Activated naive CD4-positive, alpha-beta T cell (primary cell): ENCODE measurements at regions not wholly inside any gene's neighbourhood (a gene's known extent, or its start where the extent isn't known, plus 50 kb on each side); places are given as distances from the start of the nearest gene placed in this dataset.

Experiments
- DNase-seq, 4 experiments: peaks; one replicate each; lab custom pipeline; 2025; lab: John Stamatoyannopoulos, UW

DNA sequence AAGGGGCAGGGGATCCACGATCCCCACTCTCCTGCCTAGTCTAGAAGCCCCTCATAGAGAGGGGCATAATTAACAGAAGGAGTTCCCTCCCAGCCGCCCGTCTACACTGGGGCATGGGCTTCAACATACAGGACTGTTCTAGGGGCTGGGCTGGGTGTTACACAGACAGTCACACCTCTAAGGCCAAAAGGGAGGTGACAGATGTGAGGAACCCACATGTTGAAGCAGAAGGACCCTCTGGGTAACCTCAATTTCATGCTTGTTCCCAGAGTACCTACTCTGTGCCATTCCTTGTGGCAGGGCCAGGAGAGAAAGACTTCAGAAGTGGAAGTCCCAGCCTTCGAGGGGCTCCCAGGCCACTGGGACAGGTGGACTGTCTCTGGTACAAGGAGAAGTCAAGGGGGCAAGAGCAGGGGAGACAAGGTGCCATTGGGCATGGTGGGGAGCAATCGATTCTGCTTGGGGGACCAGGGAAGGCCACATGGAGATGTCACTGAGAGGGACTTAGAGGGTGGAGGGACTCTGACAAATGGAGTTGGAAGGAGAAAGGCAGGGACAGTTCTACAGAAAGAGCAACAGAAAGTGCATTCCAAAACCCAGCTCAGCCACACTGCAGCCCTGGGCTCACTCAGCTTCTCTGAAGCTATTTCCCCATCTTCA, 71.3 kb downstream of the CPN2 start:
- no peak for DNase-seq

- DNase-seq, result no peak
Measured at GRCh38 chr3:194280777-194281176, 70.4 kb downstream of the CPN2 start.

- no peak for DNase-seq
Measured at GRCh38 chr3:194281306-194281705, 69.8 kb downstream of the CPN2 start.

DNA sequence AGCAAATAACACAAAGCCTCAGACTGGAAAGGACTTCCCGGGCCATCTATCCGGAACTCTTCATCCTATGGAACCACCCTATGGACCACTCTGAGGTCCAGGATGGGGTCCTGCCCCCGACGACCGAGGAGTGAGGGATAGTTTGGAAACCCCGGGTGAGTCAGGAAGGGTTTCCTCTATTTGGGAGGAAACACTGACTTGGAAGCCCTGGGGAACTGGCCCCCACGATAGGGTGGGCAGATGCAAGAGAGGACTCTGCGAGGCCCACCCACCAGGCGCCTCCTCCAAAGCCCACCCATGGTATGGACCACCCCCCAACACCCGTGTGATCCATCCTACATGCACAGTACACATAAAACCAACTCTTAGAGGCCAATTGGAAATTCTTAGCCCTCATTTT, 69.4 kb downstream of the CPN2 start:
- no peak for DNase-seq

DNA sequence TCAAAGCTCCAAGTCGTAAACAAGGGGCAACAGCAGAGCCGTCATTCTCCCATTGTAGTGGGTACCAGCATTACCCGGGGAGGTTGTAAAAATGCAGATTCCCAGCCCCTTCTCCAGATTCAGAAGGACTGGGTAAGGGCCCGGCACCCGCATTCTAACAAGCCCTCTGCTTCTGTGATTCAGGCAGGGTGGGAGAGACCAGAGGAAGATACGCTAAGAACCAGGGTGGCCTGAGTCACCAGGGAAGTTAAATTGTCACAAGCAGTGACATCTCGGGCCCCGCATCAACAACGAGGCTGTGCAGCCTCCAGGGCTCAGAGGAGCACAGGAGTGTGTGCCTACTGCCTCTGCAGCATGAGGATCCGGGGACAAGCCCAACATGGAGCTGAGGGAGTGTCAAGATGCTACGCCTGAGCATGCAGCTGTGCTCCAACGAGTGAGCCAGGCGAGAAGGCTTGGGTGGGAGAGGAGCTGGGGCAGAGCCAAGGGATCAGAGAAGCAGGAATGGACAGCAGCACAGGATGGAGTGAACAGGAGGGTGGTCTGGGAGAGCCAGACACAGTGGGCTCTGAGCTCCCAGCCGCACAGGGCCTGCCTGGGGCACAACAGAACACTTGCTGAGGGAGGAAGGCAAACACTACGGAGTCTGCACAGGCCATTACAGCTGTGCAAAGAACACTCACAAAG, 68.5 kb downstream of the CPN2 start:
- no peak for DNase-seq

GRCh38 chr3:194283221-194284006, 67.7 kb downstream of the CPN2 start:
- no peak for DNase-seq

- no peak for DNase-seq
Measured at GRCh38 chr3:194284351-194284750, 66.8 kb downstream of the CPN2 start.

DNA sequence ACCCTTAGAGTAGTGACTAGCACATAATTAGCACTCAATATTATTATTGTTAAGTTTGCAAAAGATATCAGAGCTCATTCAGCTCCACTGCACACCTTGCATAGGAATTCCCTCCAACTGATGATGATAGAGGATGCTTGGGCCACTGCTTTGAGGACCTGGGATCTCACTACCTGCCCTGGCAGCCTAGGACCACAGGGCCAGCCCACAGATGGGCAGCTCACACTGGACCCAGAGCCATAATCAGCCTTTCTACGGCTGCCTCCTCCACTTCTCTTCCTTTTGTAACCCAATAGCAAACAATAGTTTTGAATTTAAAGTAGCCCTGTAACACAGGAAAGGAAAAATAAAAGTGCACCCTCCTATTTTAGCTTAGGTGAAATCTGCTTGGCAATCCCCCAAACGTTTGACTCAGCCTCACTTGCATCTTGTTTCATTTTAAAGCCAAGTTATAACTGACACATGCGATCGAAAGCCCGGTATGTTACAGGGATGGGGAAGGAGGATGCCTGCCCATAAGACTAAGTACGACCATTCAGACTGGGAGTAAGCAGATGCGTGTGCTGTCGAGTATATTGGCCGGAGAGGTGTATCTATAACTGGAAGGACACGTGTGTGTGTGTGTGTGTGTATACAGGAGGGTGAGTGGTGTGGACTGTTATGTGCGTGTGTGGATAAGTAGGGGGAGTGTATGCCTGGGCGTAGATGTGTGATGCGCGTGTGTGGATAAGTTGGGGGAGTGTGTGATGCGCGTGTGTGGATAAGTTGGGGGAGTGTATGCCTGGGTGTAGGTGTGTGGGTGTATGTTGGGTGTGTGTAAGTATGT, 65.9 kb downstream of the CPN2 start:
- no peak for DNase-seq

GRCh38 chr3:194285850-194286197, 65.3 kb downstream of the CPN2 start:
- no peak for DNase-seq

DNA sequence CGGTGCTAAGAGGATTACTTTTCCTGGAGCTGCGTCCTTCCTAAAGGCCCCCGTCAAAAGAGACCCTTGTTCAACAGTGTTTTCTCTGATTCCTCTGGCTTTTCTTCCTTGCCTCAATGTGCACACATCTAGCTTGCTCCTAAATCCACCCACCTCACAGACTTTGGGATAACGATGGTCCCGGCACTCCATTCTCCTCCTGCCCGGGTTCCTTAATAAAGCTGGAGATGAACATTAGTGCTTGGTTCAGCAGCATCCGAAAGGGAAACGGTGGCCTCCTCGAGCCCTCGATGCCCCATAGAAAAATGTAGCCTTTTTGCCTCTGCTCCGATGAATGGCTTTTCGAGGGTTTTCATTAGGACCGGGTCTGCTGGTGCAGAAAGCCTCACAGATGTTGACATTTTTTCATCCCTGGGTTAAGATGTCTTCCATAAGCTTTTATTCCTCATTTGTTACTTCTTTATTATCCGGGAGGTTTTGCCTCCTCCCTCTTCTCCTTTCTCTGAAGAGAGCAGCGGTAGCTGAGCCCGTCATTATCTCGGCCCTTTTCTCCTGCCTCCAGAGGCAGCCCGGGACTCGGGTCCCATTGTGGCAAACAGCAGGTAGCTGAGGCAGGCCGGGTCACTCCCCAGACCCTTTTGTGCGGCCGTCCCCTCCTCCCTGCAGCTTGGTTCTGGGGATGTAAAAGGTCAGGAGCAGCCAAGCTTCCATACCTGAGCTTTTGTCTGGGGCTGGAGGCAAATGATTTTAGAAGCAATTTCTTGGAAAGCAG, 64.6 kb downstream of the CPN2 start:
- no peak for DNase-seq

DNA sequence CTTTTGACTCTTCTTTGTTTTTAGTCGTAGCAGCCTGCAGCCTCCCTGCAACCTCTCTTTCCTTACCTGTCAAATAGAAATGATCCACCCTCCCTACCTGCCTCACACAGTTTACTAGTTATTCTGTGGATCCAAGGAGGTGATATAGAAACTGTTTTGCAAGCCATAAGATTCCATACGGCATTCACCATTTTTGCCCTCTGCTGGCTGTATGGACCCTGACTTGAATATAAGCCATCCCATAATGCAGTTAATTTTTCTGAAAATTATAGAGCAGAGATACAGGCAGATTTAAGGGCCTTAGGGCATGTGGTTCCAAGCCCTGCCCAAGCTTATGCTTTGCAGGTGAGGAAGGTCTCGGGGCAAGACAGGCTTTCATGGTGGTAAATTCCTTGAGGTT, 63.8 kb downstream of the CPN2 start:
- DNase-seq, result no peak

- no peak for DNase-seq
Measured at GRCh38 chr3:194287977-194288706, 63.0 kb downstream of the CPN2 start.
